HG03575 (cell line): ENCODE measurements at regions not wholly inside any gene's neighbourhood (a gene's known extent, or its start where the extent isn't known, plus 50 kb on each side); places are given as distances from the start of the nearest gene placed in this dataset.
"Not testable (repeated sequence)": the region's sequence is repeated elsewhere in the genome, so short reads cannot be mapped to it uniquely, and the experiment has no call there.

Experiments
- ATAC-seq: cut with Tn5 transposase; IDR thresholded peaks from one replicate; pipeline ENCODE4 v1.9.1; 2021; ENCODE audit not compliant: unreplicated experiment, insufficient number of reproducible peaks, low FRiP score; ENCODE audit errors: extremely low read depth

- ATAC-seq = no peak
Measured at GRCh38 chr3:154926721-154927120, 153.4 kb upstream of the MME start.

- ATAC-seq = no peak
Measured at GRCh38 chr3:154921351-154921750, 158.8 kb upstream of the MME start.

DNA sequence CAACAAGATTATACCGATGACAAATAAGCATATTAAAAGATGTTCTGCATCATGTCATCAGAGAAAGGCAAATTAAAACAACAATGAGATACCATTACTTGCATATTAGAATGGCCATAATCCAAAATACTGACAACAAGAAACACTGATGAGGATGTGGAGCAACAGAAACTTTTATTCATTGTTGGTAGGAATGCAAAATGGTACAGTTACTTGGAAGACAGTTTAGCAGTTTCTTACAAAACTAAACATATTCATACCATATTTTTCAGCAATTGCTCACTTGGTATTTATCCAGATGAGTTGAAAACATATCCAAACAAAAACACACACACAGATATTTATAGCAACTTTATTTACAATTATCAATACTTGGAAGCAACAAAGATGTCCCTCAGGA lies 160.9 kb upstream of the MME start:
- no peak for ATAC-seq

- ATAC-seq = no peak
Measured at GRCh38 chr3:154904328-154904727, 175.8 kb upstream of the MME start.

DNA sequence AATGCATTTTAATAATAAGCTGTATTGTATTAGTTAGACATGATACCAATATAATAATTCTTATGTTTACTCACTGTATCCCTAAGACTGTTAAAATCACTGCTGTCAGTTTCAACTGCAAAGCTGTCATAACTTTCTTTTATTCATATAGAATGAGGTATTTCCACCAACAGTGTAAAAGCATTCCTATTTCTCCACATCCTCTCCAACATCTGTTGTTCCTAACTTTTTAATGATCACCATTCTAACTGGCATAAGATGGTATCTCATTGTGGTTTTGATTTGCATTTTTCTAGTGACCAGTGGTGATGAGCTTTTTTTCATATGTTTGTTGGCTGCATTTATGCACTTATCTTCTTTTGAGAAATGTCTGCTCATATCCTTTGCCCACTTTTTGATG lies 177.6 kb upstream of the MME start:
- ATAC-seq = not testable (repeated sequence)

GRCh38 chr3:154901278-154901677 lies 178.8 kb upstream of the MME start:
- no peak for ATAC-seq

DNA sequence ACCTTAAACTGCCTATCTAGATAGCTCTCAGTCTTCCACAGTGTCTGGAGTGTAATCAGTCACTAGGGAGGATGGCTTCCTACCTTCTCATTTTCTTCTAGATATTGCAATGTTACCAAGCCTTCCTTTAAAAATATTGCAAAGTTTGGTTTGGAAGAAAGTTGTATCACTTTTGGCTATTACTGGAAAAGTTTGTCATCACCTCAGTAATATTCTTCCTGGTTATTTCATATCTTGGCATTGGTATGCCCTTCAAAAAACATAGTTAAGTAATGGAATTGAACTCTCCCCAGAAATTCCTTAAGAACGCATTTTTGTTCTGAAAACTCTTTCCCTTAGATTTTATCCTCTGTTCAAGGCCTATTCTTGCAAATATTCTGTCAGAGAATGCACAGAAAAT lies 179.3 kb upstream of the MME start:
- no peak for ATAC-seq

- ATAC-seq = no peak
Measured at GRCh38 chr3:154898916-154899315, 181.2 kb upstream of the MME start.

DNA sequence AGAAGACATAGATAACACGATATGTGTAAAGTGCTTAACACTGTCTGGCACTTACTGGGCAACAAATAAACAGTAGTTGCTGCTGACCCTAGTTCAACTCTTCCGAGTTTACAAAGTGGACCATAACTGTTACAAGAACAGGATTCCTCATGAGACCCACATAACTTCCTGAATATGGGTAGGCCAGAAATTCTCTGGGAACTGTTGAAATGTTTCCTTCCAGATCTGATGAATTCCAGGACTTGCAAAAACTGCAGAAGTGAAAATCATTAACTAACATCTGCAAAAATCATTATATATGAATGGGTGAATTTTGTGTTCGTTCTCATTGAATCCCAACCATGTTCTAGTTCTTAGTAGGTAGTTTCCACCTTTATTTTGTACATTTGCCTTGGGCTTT lies 181.7 kb upstream of the MME start:
- ATAC-seq = no peak

GRCh38 chr3:154893813-154894212 lies 186.3 kb upstream of the MME start:
- no peak for ATAC-seq

GRCh38 chr3:154889227-154889634 lies 190.9 kb upstream of the MME start:
- no peak for ATAC-seq

GRCh38 chr3:154887869-154888268 lies 192.2 kb upstream of the MME start:
- no peak for ATAC-seq

DNA sequence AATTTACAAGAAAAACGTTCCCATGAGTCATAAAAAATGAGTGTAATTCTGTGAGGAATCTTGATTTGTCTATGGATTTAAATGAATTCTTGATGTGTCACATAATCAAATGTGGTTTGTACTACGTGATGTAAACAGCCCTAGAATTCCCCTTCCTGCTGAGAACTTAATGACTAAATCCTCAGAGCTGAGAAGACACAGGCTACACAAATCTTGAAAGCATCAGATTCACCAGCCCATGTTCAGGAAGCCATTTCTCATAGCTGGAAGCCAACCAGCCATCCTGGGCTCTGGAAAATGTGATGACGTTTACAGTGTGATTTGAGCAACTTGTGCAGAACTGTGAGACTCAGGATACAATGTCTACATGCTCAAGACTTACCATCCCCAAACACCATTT lies 193.7 kb upstream of the MME start:
- ATAC-seq = no peak

GRCh38 chr3:154885418-154885817 lies 194.7 kb upstream of the MME start:
- ATAC-seq = no peak

DNA sequence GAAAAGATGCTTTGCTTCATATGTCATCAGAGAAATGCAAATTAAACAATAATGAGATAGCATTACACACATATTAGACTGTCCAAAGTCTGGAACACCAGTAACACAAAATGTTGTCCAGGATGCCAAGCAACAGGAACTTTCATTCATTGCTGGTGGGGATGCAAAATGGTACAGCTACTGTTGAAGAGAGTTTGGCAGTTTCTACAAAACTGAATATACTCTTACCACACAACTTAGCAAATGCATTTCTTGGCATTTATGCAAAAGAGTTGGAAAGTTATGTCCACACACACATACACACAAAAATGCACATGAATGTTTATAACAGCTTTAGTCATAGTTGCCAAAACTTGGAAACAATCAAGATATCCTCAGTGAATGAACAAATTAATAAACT lies 195.2 kb upstream of the MME start:
- ATAC-seq = no peak

DNA sequence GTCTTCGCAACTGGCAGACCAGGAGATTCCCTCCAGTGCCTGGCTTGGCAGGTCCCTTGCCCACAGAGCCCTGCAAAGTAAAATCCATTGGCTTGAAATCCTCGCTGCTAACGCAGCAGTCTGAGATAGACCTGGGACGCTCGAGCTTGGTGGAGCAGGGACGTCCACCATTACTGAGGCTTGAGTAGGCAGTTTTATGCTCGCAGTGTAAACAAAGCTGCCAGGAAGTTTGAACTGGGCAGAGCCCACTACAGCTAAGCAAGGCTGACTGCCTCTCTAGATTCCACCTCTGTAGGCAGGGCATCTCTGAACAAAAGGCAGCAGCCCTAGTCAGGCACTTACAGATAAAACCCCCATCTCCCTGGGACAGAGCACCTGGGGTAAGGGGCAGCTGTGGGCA lies 205.0 kb upstream of the MME start:
- no peak for ATAC-seq

DNA sequence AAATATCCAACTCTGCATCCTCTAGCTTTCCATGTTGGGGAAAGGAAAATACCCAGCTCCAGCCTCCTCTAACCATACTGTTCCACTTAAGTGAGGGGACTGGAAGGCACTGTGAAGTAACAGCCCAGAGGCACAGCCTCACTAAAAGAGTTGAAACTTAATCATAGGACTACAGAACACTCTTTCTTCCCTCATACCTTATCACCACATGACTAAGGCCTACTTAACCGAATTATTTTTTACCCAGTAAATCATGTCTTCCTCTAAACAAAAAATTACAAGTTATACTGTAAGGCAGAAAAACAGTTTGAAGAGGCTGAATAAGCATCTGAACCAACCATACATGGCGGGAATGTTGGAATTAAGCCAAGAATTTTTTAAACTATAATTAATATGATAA lies 207.4 kb upstream of the MME start:
- ATAC-seq = no peak

- ATAC-seq = no peak
Measured at GRCh38 chr3:154872074-154872473, 208.0 kb upstream of the MME start.

DNA sequence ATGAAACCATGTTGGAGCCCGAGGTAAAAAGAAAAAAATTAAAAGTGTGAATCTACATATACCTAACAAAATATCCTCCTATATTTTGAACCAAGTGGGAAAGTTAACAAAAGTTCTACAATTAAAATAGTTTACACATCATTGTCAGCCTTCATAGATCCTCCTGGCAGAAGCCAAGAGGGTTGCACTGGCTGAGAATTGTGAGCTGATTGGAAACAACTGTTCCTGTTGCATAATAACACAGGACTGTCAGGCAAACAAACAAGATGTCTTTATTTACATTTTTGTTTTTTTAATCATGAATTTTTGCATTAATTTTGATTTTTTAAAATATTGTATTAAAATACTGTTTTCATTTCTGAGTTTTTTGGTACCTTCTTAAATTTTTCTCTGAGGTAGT lies 215.2 kb upstream of the MME start:
- ATAC-seq = no peak

DNA sequence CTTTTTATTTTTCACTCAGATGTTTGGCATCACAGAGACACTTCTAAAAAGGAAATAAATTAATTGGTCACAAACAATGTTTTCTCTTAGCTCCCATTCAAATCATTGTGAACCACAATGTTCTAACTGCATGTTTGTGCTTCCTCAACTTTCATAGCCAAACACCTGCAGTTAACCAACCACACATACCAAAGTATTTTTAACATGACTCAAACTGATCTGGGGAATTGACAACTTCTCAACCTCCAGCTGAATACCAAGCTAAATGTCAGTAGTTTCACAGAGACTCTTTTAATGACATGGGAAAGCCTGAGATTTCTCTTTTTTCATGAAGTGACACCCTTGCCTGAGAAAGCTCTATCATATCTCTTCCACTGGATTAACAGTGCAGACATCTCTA lies 217.9 kb upstream of the MME start:
- ATAC-seq = no peak

GRCh38 chr3:154852998-154853397 lies 227.1 kb upstream of the MME start:
- ATAC-seq = not testable (repeated sequence)

DNA sequence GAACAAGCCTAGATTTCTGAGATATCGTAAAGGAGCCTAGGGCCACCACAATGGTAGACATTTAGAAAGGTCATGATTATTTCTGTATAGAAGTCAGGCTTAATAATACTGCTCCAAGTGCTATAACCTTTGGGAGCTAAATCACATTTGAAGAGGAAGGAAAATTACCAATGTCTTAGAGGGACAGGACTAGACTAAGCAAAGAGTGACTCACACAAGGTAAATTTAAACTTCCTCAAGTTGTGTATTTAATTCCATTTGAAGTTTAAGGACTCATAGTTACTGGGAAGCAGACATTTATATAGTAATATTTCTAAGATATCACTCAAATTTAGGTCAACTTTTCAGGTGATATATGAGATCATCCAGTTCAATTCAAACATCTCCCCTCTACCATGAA lies 227.6 kb upstream of the MME start:
- ATAC-seq = no peak
